HEK293 (cell line): ENCODE measurements at regions not wholly inside any gene's neighbourhood (a gene's known extent, or its start where the extent isn't known, plus 50 kb on each side); places are given as distances from the start of the nearest gene placed in this dataset.

ENCODE experiments used
- CTCF ChIA-PET: fragments of 350-600 bp; formaldehyde crosslinking; extraction: SDS; loops from one replicate; lab custom pipeline; 2021; ENCODE audit warnings: antibody characterized with exemption; lab: Yijun Ruan, JAX
- POLR2A ChIA-PET: fragments of 300-600 bp; formaldehyde crosslinking; extraction: SDS; loops from one replicate; lab custom pipeline; 2020; ENCODE audit warnings: antibody characterized with exemption, inconsistent platforms; lab: Yijun Ruan, JAX
- H3K27ac ChIP-seq: fragments of 200-500 bp; sonication (Bioruptor generic); 2 replicates; pipeline ENCODE4 v1.5.1; 2014; ENCODE audit warnings: low read depth, low read length, control low read depth, inconsistent platforms; ENCODE audit errors: extremely low read depth
- H3K36me3 ChIP-seq, 2 experiments: fragments of 200-500 bp in 1 of 2; sonication (Bioruptor generic) in 1 of 2; 1 replicate in 1 of 2; 2 replicates in 1 of 2; pipeline ENCODE4 v1.5.1; 2014 to 2017; ENCODE audit warnings: inconsistent platforms in 2 of 2, low read length in 2 of 2; ENCODE audit not compliant: control insufficient read depth in 2 of 2, insufficient read depth in 1 of 2
- H3K4me1 ChIP-seq: fragments of 200-500 bp; sonication (Bioruptor generic); 2 replicates; pipeline ENCODE4 v1.5.1; 2014; ENCODE audit warnings: mild to moderate bottlenecking, low read length, inconsistent platforms; ENCODE audit not compliant: control insufficient read depth, insufficient read depth
- H3K4me3 ChIP-seq: 2 replicates; pipeline ENCODE4 v1.5.1; 2011; ENCODE audit warnings: low read depth, mild to moderate bottlenecking, control low read depth, low read length, moderate library complexity
- H3K9me3 ChIP-seq: fragments of 200-500 bp; sonication (Bioruptor generic); 2 replicates; pipeline ENCODE4 v1.5.1; 2014; ENCODE audit warnings: low read depth, low read length, inconsistent platforms; ENCODE audit not compliant: control insufficient read depth, insufficient read depth
- BCL6B ChIP-seq: fragments of 450-650 bp; formaldehyde crosslinking; IDR thresholded peaks from 2 replicates; pipeline ENCODE4 v1.5.1; 2017; ENCODE audit warnings: missing biosample characterization, missing genetic modification characterization
- HOXC10 ChIP-seq: sonication (generic); formaldehyde crosslinking; IDR thresholded peaks from 2 replicates; pipeline ENCODE4 v1.8.1; 2023; ENCODE audit warnings: mild to moderate bottlenecking, missing genetic modification reagents
- IKZF3 ChIP-seq: fragments of 450-650 bp; IDR thresholded peaks from 2 replicates; pipeline ENCODE4 v1.5.0; 2018; ENCODE audit warnings: missing biosample characterization, mild to moderate bottlenecking, missing genetic modification characterization, moderate library complexity
- KLF1 ChIP-seq: fragments of 450-650 bp; formaldehyde crosslinking; IDR thresholded peaks from 2 replicates; pipeline ENCODE4 v1.5.1; 2016; ENCODE audit warnings: missing biosample characterization, missing genetic modification characterization
- PRDM2 ChIP-seq: fragments of 450-650 bp; formaldehyde crosslinking; IDR thresholded peaks from 2 replicates; pipeline ENCODE4 v1.5.1; 2016; ENCODE audit warnings: missing biosample characterization, missing genetic modification characterization, borderline replicate concordance
- PRDM6 ChIP-seq: fragments of 450-650 bp; formaldehyde crosslinking; IDR thresholded peaks from 2 replicates; pipeline ENCODE4 v1.5.1; 2017; ENCODE audit warnings: missing biosample characterization, missing genetic modification characterization
- SCRT2 ChIP-seq: fragments of 450-650 bp; formaldehyde crosslinking; IDR thresholded peaks from 2 replicates; pipeline ENCODE4 v1.5.1; 2016; ENCODE audit warnings: missing biosample characterization, missing genetic modification characterization
- ZBTB10 ChIP-seq: fragments of 450-650 bp; formaldehyde crosslinking; IDR thresholded peaks from 2 replicates; pipeline ENCODE4 v1.5.1; 2016; ENCODE audit warnings: missing biosample characterization, missing genetic modification characterization
- ZBTB48 ChIP-seq: fragments of 450-650 bp; formaldehyde crosslinking; IDR thresholded peaks from 2 replicates; pipeline ENCODE4 v1.5.1; 2016; ENCODE audit warnings: missing biosample characterization, missing genetic modification characterization
- ZBTB7A ChIP-seq: fragments of 450-650 bp; formaldehyde crosslinking; IDR thresholded peaks from 2 replicates; pipeline ENCODE4 v1.5.1; 2016; ENCODE audit warnings: low read depth, missing biosample characterization, missing genetic modification characterization
- ZNF140 ChIP-seq: fragments of 450-650 bp; formaldehyde crosslinking; IDR thresholded peaks from 2 replicates; pipeline ENCODE4 v1.5.1; 2016; ENCODE audit warnings: missing biosample characterization, missing genetic modification characterization
- ZNF174 ChIP-seq: fragments of 450-650 bp; formaldehyde crosslinking; IDR thresholded peaks from 2 replicates; pipeline ENCODE4 v1.5.0; 2017; ENCODE audit warnings: missing biosample characterization, mild to moderate bottlenecking, missing genetic modification characterization
- ZNF394 ChIP-seq: fragments of 450-650 bp; formaldehyde crosslinking; IDR thresholded peaks from 2 replicates; pipeline ENCODE4 v1.5.1; 2016; ENCODE audit warnings: missing biosample characterization, missing genetic modification characterization, mild to moderate bottlenecking, moderate library complexity, borderline replicate concordance
- ZNF501 ChIP-seq: fragments of 450-650 bp; formaldehyde crosslinking; IDR thresholded peaks from 2 replicates; pipeline ENCODE4 v1.5.1; 2016; ENCODE audit warnings: missing biosample characterization, missing genetic modification characterization
- ZNF521 ChIP-seq: fragments of 450-650 bp; formaldehyde crosslinking; IDR thresholded peaks from 2 replicates; pipeline ENCODE4 v1.5.1; 2017; ENCODE audit warnings: missing biosample characterization, mild to moderate bottlenecking, missing genetic modification characterization
- ZNF585B ChIP-seq: fragments of 450-650 bp; formaldehyde crosslinking; IDR thresholded peaks from 2 replicates; pipeline ENCODE4 v1.5.1; 2016; ENCODE audit warnings: missing biosample characterization, missing genetic modification characterization
- ZNF596 ChIP-seq: fragments of 450-650 bp; IDR thresholded peaks from 2 replicates; pipeline ENCODE4 v1.5.0; 2018; ENCODE audit warnings: missing biosample characterization, mild to moderate bottlenecking, missing genetic modification characterization, moderate library complexity
- ZNF629 ChIP-seq: fragments of 450-650 bp; formaldehyde crosslinking; IDR thresholded peaks from 2 replicates; pipeline ENCODE4 v1.5.1; 2017; ENCODE audit warnings: missing biosample characterization, missing genetic modification characterization
- ZNF707 ChIP-seq: fragments of 450-650 bp; formaldehyde crosslinking; IDR thresholded peaks from 2 replicates; pipeline ENCODE4 v1.5.1; 2016; ENCODE audit warnings: missing biosample characterization, missing genetic modification characterization
- ZNF747 ChIP-seq: fragments of 450-650 bp; formaldehyde crosslinking; IDR thresholded peaks from 2 replicates; pipeline ENCODE4 v1.5.1; 2016; ENCODE audit warnings: missing biosample characterization, missing genetic modification characterization
- ZSCAN30 ChIP-seq: fragments of 450-650 bp; IDR thresholded peaks from 2 replicates; pipeline ENCODE4 v1.5.1; 2018; ENCODE audit warnings: missing biosample characterization, mild to moderate bottlenecking, missing genetic modification characterization, moderate library complexity

- no peaks in the 10 kb centered on the region for H3K36me3 ChIP-seq
- ChIA-PET POLR2A (no interaction called here), CTCF (no interaction called here)
- H3K4me3 ChIP-seq: no peak overlapping the region
- H3K4me1 ChIP-seq: no peaks in the 10 kb centered on the region; the same call in 1 of the 2 replicates
- TF ChIP-seq ZNF140 (tag by site-specific recombination): no peak
- TF ChIP-seq ZNF747 (tag by site-specific recombination): no peak
- no peak for TF ChIP-seq KLF1 (tag by site-specific recombination)
- no peak for TF ChIP-seq HOXC10 (CRISPR knock-in tag)
- no peak for TF ChIP-seq ZNF585B (tag by site-specific recombination)
- no peak overlapping the region for H3K27ac ChIP-seq
- H3K9me3 ChIP-seq: no peaks in the 10 kb centered on the region
Observed at GRCh38 chr20:22823119-22823518, 212.0 kb upstream of the SSTR4 start.

- POLR2A ChIA-PET: no interaction called here
- TF ChIP-seq ZNF521 (tag by site-specific recombination) (no peak), ZNF596 (tag by site-specific recombination) (no peak), IKZF3 (tag by site-specific recombination) (no peak), ZBTB7A (no peak), ZNF707 (tag by site-specific recombination) (no peak), ZNF629 (tag by site-specific recombination) (no peak), ZNF394 (tag by site-specific recombination) (no peak), SCRT2 (tag by site-specific recombination) (no peak)
- H3K4me3 ChIP-seq: no peak overlapping the region
Observed at GRCh38 chr20:22824077-22824476, 211.0 kb upstream of the SSTR4 start.

GRCh38 chr20:22825076-22825475, 210.0 kb upstream of the SSTR4 start:
- no peaks in the 10 kb centered on the region; the same call in 1 of the 2 replicates for H3K4me1 ChIP-seq
- ChIA-PET POLR2A (no interaction called here), CTCF (interaction anchor here (1.4 kb wide), 1 partner anchor 135 kb away, joined by 3 read pairs; no protein-coding TSS in a partner anchor)
- no peak overlapping the region for H3K27ac ChIP-seq
- no peaks in the 10 kb centered on the region for H3K36me3 ChIP-seq
- no peaks in the 10 kb centered on the region for H3K9me3 ChIP-seq
- H3K4me3 ChIP-seq: no peak overlapping the region
- no peak for TF ChIP-seq ZBTB48 (tag by site-specific recombination)
- no peak for TF ChIP-seq ZBTB10 (tag by site-specific recombination)
- no peak for TF ChIP-seq ZSCAN30
- TF ChIP-seq ZNF501 (tag by site-specific recombination): no peak
- no peak for TF ChIP-seq PRDM6 (tag by site-specific recombination)
- no peak for TF ChIP-seq BCL6B (tag by site-specific recombination)
- TF ChIP-seq PRDM2 (tag by site-specific recombination): no peak
- no peak for TF ChIP-seq ZNF174 (tag by site-specific recombination)

More at GRCh38 chr20:22824077-22824476, 211.0 kb upstream of the SSTR4 start:
- CTCF ChIA-PET: interaction anchor here (0.7 kb wide), 1 partner anchor 21 kb away, joined by 3 read pairs; no protein-coding TSS in a partner anchor
- H3K9me3 ChIP-seq: no peaks in the 10 kb centered on the region
- no peaks in the 10 kb centered on the region for H3K36me3 ChIP-seq
- H3K4me1 ChIP-seq: no peaks in the 10 kb centered on the region; the same call in 1 of the 2 replicates
- H3K27ac ChIP-seq: no peak overlapping the region
